CD4-positive, alpha-beta memory T cell (primary cell): ENCODE measurements at regions not wholly inside any gene's neighbourhood (a gene's known extent, or its start where the extent isn't known, plus 50 kb on each side); places are given as distances from the start of the nearest gene placed in this dataset.
"Not testable (repeated sequence)": the region's sequence is repeated elsewhere in the genome, so short reads cannot be mapped to it uniquely, and the experiment has no call there.

ENCODE experiments used
- CTCF ChIA-PET: fragments of 350-600 bp; sonication (Branson Sonifier 250); formaldehyde crosslinking; loops from one replicate; lab custom pipeline; 2021; ENCODE audit warnings: inconsistent platforms; ENCODE audit not compliant: partially characterized antibody; lab: Charles Lee
- POLR2A ChIA-PET: fragments of 350-600 bp; sonication (Branson Sonifier 250); formaldehyde crosslinking; loops from one replicate; lab custom pipeline; 2021; ENCODE audit not compliant: partially characterized antibody; lab: Charles Lee
- DNase-seq, 5 donors: peaks; one replicate each; pipeline versions ENCODE4 v3.0.0 to v3.0.0-alpha.2; 2020 to 2022; ENCODE audit warnings: mixed read lengths in 1 of 5
- H3K27ac ChIP-seq: one replicate; pipeline ENCODE4 v1.7.0; 2013; ENCODE audit warnings: low read depth, low read length
- H3K27me3 ChIP-seq: 2 replicates; pipeline ENCODE4 v1.7.0; 2013; ENCODE audit warnings: mild to moderate bottlenecking, low read length, moderate library complexity; ENCODE audit not compliant: insufficient read depth
- H3K36me3 ChIP-seq: 2 replicates; pipeline ENCODE4 v1.7.0; 2013; ENCODE audit warnings: mild to moderate bottlenecking, low read length, moderate library complexity; ENCODE audit not compliant: insufficient read depth
- H3K4me1 ChIP-seq: 2 replicates; pipeline ENCODE4 v1.7.0; 2013; ENCODE audit warnings: mild to moderate bottlenecking, low read length, moderate library complexity; ENCODE audit not compliant: insufficient read depth
- H3K4me3 ChIP-seq, 2 donors: one replicate each; pipeline ENCODE4 v1.7.0; 2013; ENCODE audit warnings: low read length in 2 of 2, mild to moderate bottlenecking in 1 of 2
- H3K9me3 ChIP-seq, 2 donors: one replicate each; pipeline ENCODE4 v1.7.0; 2013; ENCODE audit warnings: low read length in 2 of 2, control low read depth in 1 of 2; ENCODE audit not compliant: control insufficient read depth in 1 of 2
- H3K27ac Mint-ChIP-seq, 7 donors: one replicate each; pipeline ENCODE4 v1.8.0; 2020 to 2021; ENCODE audit warnings: mixed read lengths in 7 of 7, mild to moderate bottlenecking in 6 of 7, inconsistent platforms in 3 of 7, moderate library complexity in 3 of 7
- H3K27me3 Mint-ChIP-seq, 2 donors: one replicate each; pipeline ENCODE4 v1.8.0; 2020 to 2021; ENCODE audit warnings: mixed read lengths in 2 of 2
- H3K36me3 Mint-ChIP-seq, 2 donors: one replicate each; pipeline ENCODE4 v1.8.0; 2020 to 2021; ENCODE audit warnings: mixed read lengths in 2 of 2, inconsistent platforms in 1 of 2, mild to moderate bottlenecking in 1 of 2
- H3K4me1 Mint-ChIP-seq, 4 donors: one replicate each; pipeline ENCODE4 v1.8.0; 2020 to 2021; ENCODE audit warnings: mixed read lengths in 4 of 4, mild to moderate bottlenecking in 1 of 4
- H3K4me3 Mint-ChIP-seq, 8 donors: one replicate each; pipeline ENCODE4 v1.8.0; 2020 to 2021; ENCODE audit warnings: mixed read lengths in 8 of 8, mild to moderate bottlenecking in 7 of 8, moderate library complexity in 6 of 8, inconsistent platforms in 3 of 8
- H3K9me3 Mint-ChIP-seq, 8 donors: one replicate each; pipeline ENCODE4 v1.8.0; 2020 to 2021; ENCODE audit warnings: mixed read lengths in 8 of 8, mild to moderate bottlenecking in 5 of 8, inconsistent platforms in 3 of 8, moderate library complexity in 1 of 8
- intact Hi-C: fragments of 100-400 bp; cut with micrococcal nuclease; formaldehyde crosslinking; loops from one replicate; pipeline ENCODE4 v1.15.1; 2023

GRCh38 chr5:124889486-124889825 is 143.0 kb upstream of the ZNF608 start:
- Mint-ChIP-seq H3K36me3 (no peaks in the 10 kb centered on the region), H3K4me1 (no peaks in the 10 kb centered on the region), H3K27me3 (no peaks in the 10 kb centered on the region), H3K9me3 (peaks cover 0 to 4% (median 2%) of the 10 kb centered on the region in 8 donors), H3K27ac (no peak overlapping the region), H3K4me3 (no peak overlapping the region)
- no peak overlapping the region for H3K27ac ChIP-seq
- POLR2A ChIA-PET, result no interaction called here
- H3K36me3 ChIP-seq, result no peaks in the 10 kb centered on the region
- no peak overlapping the region for H3K4me3 ChIP-seq
- CTCF ChIA-PET, result no interaction called here
- no peaks in the 10 kb centered on the region for H3K4me1 ChIP-seq
- no peaks in the 10 kb centered on the region for H3K27me3 ChIP-seq
- DNase-seq, result no peak
- intact Hi-C loops, result no loop called here
- no peaks in the 10 kb centered on the region for H3K9me3 ChIP-seq

GRCh38 chr5:124889850-124890249 is 143.4 kb upstream of the ZNF608 start:
- ChIA-PET POLR2A (no interaction called here), CTCF (no interaction called here)
- Histone ChIP-seq H3K27ac (no peak overlapping the region), H3K4me1 (no peaks in the 10 kb centered on the region), H3K27me3 (no peaks in the 10 kb centered on the region), H3K36me3 (no peaks in the 10 kb centered on the region), H3K9me3 (no peaks in the 10 kb centered on the region), H3K4me3 (no peak overlapping the region)
- Mint-ChIP-seq H3K9me3 (peaks cover 0 to 4% (median 2%) of the 10 kb centered on the region in 8 donors), H3K4me1 (no peaks in the 10 kb centered on the region), H3K36me3 (no peaks in the 10 kb centered on the region), H3K27me3 (no peaks in the 10 kb centered on the region), H3K4me3 (no peak overlapping the region), H3K27ac (no peak overlapping the region)
- intact Hi-C loops, result no loop called here
- DNase-seq, result no peak

DNA sequence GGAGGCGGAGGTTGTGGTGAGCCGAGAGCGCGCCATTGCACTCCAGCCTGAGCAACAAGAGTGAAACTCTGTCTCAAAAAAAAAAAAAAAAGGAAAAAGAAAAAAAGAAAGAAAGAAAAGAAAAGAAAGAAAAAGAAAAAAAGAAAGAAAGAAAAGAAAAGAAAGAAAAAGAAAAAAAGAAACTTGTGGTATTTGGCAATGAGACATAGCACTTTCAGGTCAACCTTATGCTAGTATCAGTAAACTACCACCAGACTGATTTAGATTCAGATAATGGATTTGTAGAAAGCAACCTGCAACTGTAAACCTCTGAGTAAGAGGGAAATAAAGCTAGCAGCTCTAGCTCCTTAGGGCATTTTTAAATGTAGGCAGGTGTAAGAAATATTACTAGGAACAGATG is 144.0 kb upstream of the ZNF608 start:
- CTCF ChIA-PET, H3K27ac ChIP-seq, H3K9me3 Mint-ChIP-seq, intact Hi-C loops, H3K4me1 Mint-ChIP-seq, H3K4me3 Mint-ChIP-seq, DNase-seq, H3K27me3 Mint-ChIP-seq, H3K36me3 Mint-ChIP-seq, H3K9me3 ChIP-seq, H3K4me1 ChIP-seq, POLR2A ChIA-PET, H3K27me3 ChIP-seq, H3K36me3 ChIP-seq, H3K4me3 ChIP-seq, H3K27ac Mint-ChIP-seq: not testable (repeated sequence)

GRCh38 chr5:124891179-124891578 is 144.7 kb upstream of the ZNF608 start:
- intact Hi-C loops, result no loop called here

GRCh38 chr5:124892185-124892848 is 145.9 kb upstream of the ZNF608 start:
- Mint-ChIP-seq H3K36me3 (no peaks in the 10 kb centered on the region), H3K27me3 (no peaks in the 10 kb centered on the region), H3K4me1 (no peaks in the 10 kb centered on the region), H3K4me3 (no peak overlapping the region), H3K9me3 (peaks cover 0 to 4% (median 2%) of the 10 kb centered on the region in 8 donors), H3K27ac (no peak overlapping the region)
- DNase-seq, result no peak
- ChIA-PET CTCF (no interaction called here), POLR2A (no interaction called here)
- intact Hi-C loops, result no loop called here
- no peaks in the 10 kb centered on the region for H3K9me3 ChIP-seq
- no peaks in the 10 kb centered on the region for H3K4me1 ChIP-seq
- no peak overlapping the region for H3K27ac ChIP-seq
- no peaks in the 10 kb centered on the region for H3K36me3 ChIP-seq
- no peaks in the 10 kb centered on the region for H3K27me3 ChIP-seq
- H3K4me3 ChIP-seq, result no peak overlapping the region

More at GRCh38 chr5:124891179-124891578, 144.7 kb upstream of the ZNF608 start:
- no peak overlapping the region for H3K27ac ChIP-seq
- H3K9me3 ChIP-seq, result no peaks in the 10 kb centered on the region
- no peak for DNase-seq
- H3K4me1 ChIP-seq, result no peaks in the 10 kb centered on the region
- H3K4me3 ChIP-seq, result no peak overlapping the region
- no peaks in the 10 kb centered on the region for H3K27me3 ChIP-seq
- Mint-ChIP-seq H3K4me3 (no peak overlapping the region), H3K4me1 (no peaks in the 10 kb centered on the region), H3K27me3 (no peaks in the 10 kb centered on the region), H3K9me3 (peaks cover 0 to 4% (median 2%) of the 10 kb centered on the region in 8 donors), H3K27ac (no peak overlapping the region), H3K36me3 (no peaks in the 10 kb centered on the region)
- CTCF ChIA-PET, result no interaction called here
- POLR2A ChIA-PET, result no interaction called here
- no peaks in the 10 kb centered on the region for H3K36me3 ChIP-seq

DNA sequence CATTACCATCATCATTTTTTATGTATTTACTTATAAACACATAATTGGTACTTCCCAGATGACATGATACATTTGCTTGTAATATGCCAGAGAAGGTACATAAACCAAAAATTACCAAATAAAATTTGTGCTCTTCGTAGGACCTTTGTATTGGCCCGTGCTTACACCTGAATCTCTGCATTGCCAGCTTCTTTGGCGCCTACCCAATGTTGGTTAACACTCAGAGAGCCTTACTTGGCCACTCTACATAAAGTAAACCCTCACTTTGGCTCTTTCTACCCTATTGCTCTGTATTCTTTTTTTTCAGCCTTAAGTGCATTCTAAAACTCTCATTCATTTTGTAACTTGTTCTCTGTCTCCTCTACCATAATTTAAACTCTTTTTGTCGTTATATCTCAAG is 148.1 kb upstream of the ZNF608 start:
- Mint-ChIP-seq H3K4me1 (no peaks in the 10 kb centered on the region), H3K27ac (no peak overlapping the region), H3K36me3 (no peaks in the 10 kb centered on the region), H3K4me3 (no peak overlapping the region), H3K27me3 (no peaks in the 10 kb centered on the region), H3K9me3 (peaks cover 0 to 4% (median 2%) of the 10 kb centered on the region in 8 donors)
- intact Hi-C loops, result no loop called here
- Histone ChIP-seq H3K4me3 (no peak overlapping the region), H3K27ac (no peak overlapping the region), H3K9me3 (no peaks in the 10 kb centered on the region), H3K27me3 (no peaks in the 10 kb centered on the region), H3K4me1 (no peaks in the 10 kb centered on the region), H3K36me3 (no peaks in the 10 kb centered on the region)
- CTCF ChIA-PET, result no interaction called here
- DNase-seq, result no peak
- POLR2A ChIA-PET, result no interaction called here

DNA sequence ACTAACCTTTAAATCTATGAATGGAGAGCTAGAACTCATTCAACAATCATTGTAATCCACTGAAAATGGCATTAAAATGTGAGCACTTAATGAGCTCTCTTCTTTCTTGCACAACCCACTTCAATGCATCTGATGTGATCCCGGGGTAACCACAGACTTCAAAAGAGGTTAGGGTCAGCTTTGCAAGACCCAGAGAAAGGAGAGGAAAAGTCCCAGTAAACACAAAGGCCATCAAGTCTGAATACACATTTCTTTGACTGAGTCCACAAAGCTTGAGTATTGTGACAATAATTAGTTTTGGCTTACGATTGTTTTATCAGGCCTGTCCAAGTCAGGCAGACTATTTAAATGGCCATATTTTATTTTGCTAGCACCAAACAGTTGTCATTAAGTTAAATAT is 148.8 kb upstream of the ZNF608 start:
- Mint-ChIP-seq H3K36me3 (no peaks in the 10 kb centered on the region), H3K4me3 (no peak overlapping the region), H3K27ac (no peak overlapping the region), H3K27me3 (no peaks in the 10 kb centered on the region), H3K9me3 (peaks cover 0 to 4% (median 2%) of the 10 kb centered on the region in 8 donors), H3K4me1 (no peaks in the 10 kb centered on the region)
- Histone ChIP-seq H3K4me1 (no peaks in the 10 kb centered on the region), H3K9me3 (no peaks in the 10 kb centered on the region), H3K4me3 (no peak overlapping the region), H3K36me3 (no peaks in the 10 kb centered on the region), H3K27ac (no peak overlapping the region), H3K27me3 (no peaks in the 10 kb centered on the region)
- DNase-seq, result no peak
- intact Hi-C loops, result no loop called here
- POLR2A ChIA-PET, result no interaction called here
- CTCF ChIA-PET, result no interaction called here

- Mint-ChIP-seq H3K4me3 (no peak overlapping the region), H3K27me3 (no peaks in the 10 kb centered on the region), H3K36me3 (no peaks in the 10 kb centered on the region), H3K4me1 (no peaks in the 10 kb centered on the region), H3K9me3 (peaks cover 0 to 2% (median 0%) of the 10 kb centered on the region in 8 donors), H3K27ac (no peak overlapping the region)
- intact Hi-C loops, result no loop called here
- Histone ChIP-seq H3K4me3 (no peak overlapping the region), H3K9me3 (no peaks in the 10 kb centered on the region), H3K27ac (no peak overlapping the region), H3K4me1 (no peaks in the 10 kb centered on the region), H3K36me3 (no peaks in the 10 kb centered on the region), H3K27me3 (no peaks in the 10 kb centered on the region)
- no peak for DNase-seq
- CTCF ChIA-PET, result no interaction called here
- POLR2A ChIA-PET, result no interaction called here
These were observed 154.6 kb upstream of the ZNF608 start for GRCh38 chr5:124901081-124901480.
